ENCODE measurements at regions not wholly inside any gene's neighbourhood (a gene's known extent, or its start where the extent isn't known, plus 50 kb on each side); places are given as distances from the start of the nearest gene placed in this dataset.

DNA sequence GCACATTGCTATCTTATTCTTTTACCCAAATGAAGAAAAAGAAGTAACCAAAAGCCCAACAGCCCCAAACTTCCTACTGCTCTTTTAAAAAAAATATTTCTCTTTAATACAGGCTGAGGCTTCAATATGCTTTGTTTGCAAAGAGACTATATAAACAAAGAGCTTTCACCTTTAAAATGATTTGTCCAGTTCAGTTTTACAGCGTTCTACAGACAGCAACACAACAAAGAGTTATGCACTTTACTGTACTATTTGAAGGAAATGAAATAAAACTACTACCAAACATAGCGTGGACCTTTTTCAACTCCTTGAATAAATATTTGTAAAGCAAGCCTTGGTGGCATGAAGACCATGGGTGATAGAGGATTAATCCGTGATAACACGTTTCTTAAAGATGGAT, 151.2 kb downstream of the FGF9 start:
- TF ChIP-seq POLR2A (IDR thresholded peaks at IDR 0.05) (no peak), CTCF (IDR thresholded peaks at IDR 0.05) (no peak)

Measured in testis (tissue), 2 donors.